HEK293T (cell line): ENCODE measurements at regions not wholly inside any gene's neighbourhood (a gene's known extent, or its start where the extent isn't known, plus 50 kb on each side); places are given as distances from the start of the nearest gene placed in this dataset.

Source experiments
- ARNT ChIP-seq: fragments of 450-650 bp; IDR thresholded peaks from 2 replicates; pipeline ENCODE4 v1.6.1; 2017; ENCODE audit warnings: mild to moderate bottlenecking
- BHLHE40 ChIP-seq: fragments of 450-650 bp; IDR thresholded peaks from 2 replicates; pipeline ENCODE4 v1.6.1; 2016; ENCODE audit warnings: mild to moderate bottlenecking, moderate library complexity, borderline replicate concordance
- CTBP1 ChIP-seq: fragments of 450-650 bp; IDR thresholded peaks from 2 replicates; pipeline ENCODE4 v1.6.1; 2016; ENCODE audit warnings: borderline replicate concordance
- ELF4 ChIP-seq: fragments of 450-650 bp; IDR thresholded peaks from 2 replicates; pipeline ENCODE4 v1.6.1; 2017; ENCODE audit warnings: antibody characterized with exemption
- FOXA1 ChIP-seq: fragments of 450-650 bp; IDR thresholded peaks from 2 replicates; pipeline ENCODE4 v1.6.1; 2016; ENCODE audit warnings: mild to moderate bottlenecking
- FOXK2 ChIP-seq: fragments of 450-650 bp; IDR thresholded peaks from 2 replicates; pipeline ENCODE4 v1.6.1; 2016; ENCODE audit warnings: mild to moderate bottlenecking
- FOXM1 ChIP-seq: fragments of 450-650 bp; IDR thresholded peaks from 2 replicates; pipeline ENCODE4 v1.6.1; 2017; ENCODE audit warnings: mild to moderate bottlenecking, borderline replicate concordance
- NFRKB ChIP-seq: fragments of 450-650 bp; IDR thresholded peaks from 2 replicates; pipeline ENCODE4 v1.6.1; 2016; ENCODE audit warnings: mild to moderate bottlenecking, moderate library complexity
- SP1 ChIP-seq: fragments of 450-650 bp; IDR thresholded peaks from 2 replicates; pipeline ENCODE4 v1.6.1; 2017
- SUZ12 ChIP-seq: fragments of 450-650 bp; IDR thresholded peaks from 2 replicates; pipeline ENCODE4 v1.6.1; 2016; ENCODE audit warnings: mild to moderate bottlenecking
- TARDBP ChIP-seq: fragments of 450-650 bp; IDR thresholded peaks from 2 replicates; pipeline ENCODE4 v1.6.1; 2016
- ZNF384 ChIP-seq: fragments of 450-650 bp; IDR thresholded peaks from 2 replicates; pipeline ENCODE4 v1.6.1; 2016
- TF ChIP-seq, protein P1 (sequence below): fragments of 450-650 bp; IDR thresholded peaks from 2 replicates; pipeline ENCODE4 v1.6.1; 2016

- TF ChIP-seq ELF4 (no peak), SUZ12 (no peak), FOXM1 (no peak), FOXA1 (no peak), ARNT (no peak), SP1 (no peak), BHLHE40 (no peak), TARDBP (no peak), FOXK2 (no peak), CTBP1 (no peak), NFRKB (no peak), ZNF384 (no peak)
- TF ChIP-seq, protein P1, sequence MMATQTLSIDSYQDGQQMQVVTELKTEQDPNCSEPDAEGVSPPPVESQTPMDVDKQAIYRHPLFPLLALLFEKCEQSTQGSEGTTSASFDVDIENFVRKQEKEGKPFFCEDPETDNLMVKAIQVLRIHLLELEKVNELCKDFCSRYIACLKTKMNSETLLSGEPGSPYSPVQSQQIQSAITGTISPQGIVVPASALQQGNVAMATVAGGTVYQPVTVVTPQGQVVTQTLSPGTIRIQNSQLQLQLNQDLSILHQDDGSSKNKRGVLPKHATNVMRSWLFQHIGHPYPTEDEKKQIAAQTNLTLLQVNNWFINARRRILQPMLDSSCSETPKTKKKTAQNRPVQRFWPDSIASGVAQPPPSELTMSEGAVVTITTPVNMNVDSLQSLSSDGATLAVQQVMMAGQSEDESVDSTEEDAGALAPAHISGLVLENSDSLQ, result no peak
These were observed 283.2 kb upstream of the PCDH10 start for GRCh38 chr4:132865922-132866321.
